ENCODE measurements at regions not wholly inside any gene's neighbourhood (a gene's known extent, or its start where the extent isn't known, plus 50 kb on each side); places are given as distances from the start of the nearest gene placed in this dataset.

GRCh38 chr3:536417-536813, 339.9 kb downstream of the CHL1 start:
- Histone ChIP-seq H3K36me3 (ENCODE audit: control insufficient read depth in 2 of 4, insufficient read depth in 4 of 4, low read length in 3 of 4) (no peaks in the 10 kb centered on the region), H3K23ac (ENCODE audit: insufficient read length) (no peak overlapping the region), H3K14ac (ENCODE audit: insufficient read length) (no peak overlapping the region), H2BK5ac (ENCODE audit: low read depth, low read length) (no peak overlapping the region), H3K56ac (replicated peaks; ENCODE audit: insufficient read length, low read depth, low read length) (no peak overlapping the region), H3K18ac (ENCODE audit: extremely low read depth, low read length) (no peak overlapping the region), H2BK12ac (ENCODE audit: low read depth, low read length) (no peak overlapping the region), H4K8ac (ENCODE audit: extremely low read depth, insufficient read depth, low read length) (no peak overlapping the region), H3K27ac (ENCODE audit: low read depth, low read length) (no peak overlapping the region), H2BK20ac (ENCODE audit: low read length) (no peak overlapping the region), H2BK120ac (replicated peaks; ENCODE audit: low read depth, low read length) (no peak overlapping the region), H4K20me1 (replicated peaks in 1 of 2; ENCODE audit: control insufficient read depth in 1 of 2, insufficient read depth in 2 of 2, low read length in 2 of 2) (no peaks in the 10 kb centered on the region), H3K9ac (replicated peaks in 1 of 4; ENCODE audit: extremely low read depth in 1 of 4, low read depth in 3 of 4, low read length in 3 of 4) (peak overlapping the region in 1 of 4 experiments; percentile 62; a peak in 1 of 7 replicates), H2AFZ (ENCODE audit: low read length) (peak overlapping the region; percentile 97), H3K27me3 (replicated peaks in 1 of 4; ENCODE audit: control insufficient read depth in 3 of 4, extremely low read depth in 1 of 4, insufficient read depth in 3 of 4, low read length in 3 of 4) (no peaks in the 10 kb centered on the region), H3K4me1 (replicated peaks in 1 of 4; ENCODE audit: control insufficient read depth in 3 of 4, insufficient read depth in 4 of 4, low read length in 3 of 4) (peaks cover 0 to 3% (median 1%) of the 10 kb centered on the region in 4 experiments; a peak in 2 of 7 replicates), H3K79me2 (ENCODE audit: control insufficient read depth in 1 of 2, insufficient read depth in 2 of 2, low read length in 2 of 2) (no peaks in the 10 kb centered on the region), H2AK5ac (ENCODE audit: low read depth, low read length) (no peak overlapping the region), H3K79me1 (ENCODE audit: low read depth, low read length) (no peaks in the 10 kb centered on the region), H3K9me3 (ENCODE audit: insufficient read depth in 2 of 2, low read depth in 1 of 2, low read length in 1 of 2) (0 out of 4 replicates have a peak, but pooled peaks cover 0 to 4% of the 10 kb centered on the region in 2 experiments), H3K23me2 (ENCODE audit: low read depth, low read length) (no peaks in the 10 kb centered on the region), H4K91ac (replicated peaks; ENCODE audit: insufficient read length, low read length) (no peak overlapping the region), H3K4me3 (ENCODE audit: extremely low read depth in 1 of 4, insufficient read depth in 2 of 4, low read depth in 3 of 4, low read length in 4 of 4) (peak overlapping the region; percentile 18 to 61 (median 42); a peak in 7 of 8 replicates), H4K5ac (ENCODE audit: insufficient read length, low read depth, low read length) (no peak overlapping the region), H2BK15ac (ENCODE audit: low read length) (no peak overlapping the region), H3K4ac (replicated peaks; ENCODE audit: insufficient read length, low read depth, low read length) (no peak overlapping the region), H3K4me2 (ENCODE audit: insufficient read depth in 1 of 2, low read depth in 2 of 2, low read length in 2 of 2) (peak overlapping the region; percentile 64 to 75)
- DNase-seq (ENCODE audit: low read depth in 1 of 2, low spot score in 2 of 2): no peak
- 81% methylated on average over 6 of the region's 6 CpGs; no CpG with 5 or more reads in 1 of the 2 experiments for WGBS, 2 experiments (ENCODE audit: extremely low coverage in 1 of 2, insufficient coverage in 1 of 2, insufficient read length in 1 of 2, insufficient replicate concordance in 2 of 2, low coverage in 1 of 2, low lambda C conversion rate in 2 of 2, missing lambda C conversion rate in 1 of 2)
- no peak for FAIRE-seq
- ChIA-PET POLR2A (ENCODE audit: partially characterized antibody) (no interaction called here), CTCF (ENCODE audit: partially characterized antibody) (interaction anchor here (1.1 to 2.3 kb wide), 8 partner anchors 10 to 99 kb away, joined by 3 to 7 read pairs (median 5); no protein-coding TSS in a partner anchor)
- TF ChIP-seq ASH2L (IDR thresholded peaks at IDR 0.05; ENCODE audit: low read length): no peak
- no peak for TF ChIP-seq GABPA (IDR thresholded peaks at IDR 0.05; ENCODE audit: borderline replicate concordance, insufficient read depth, low read length)
- no peak for TF ChIP-seq HDAC6 (IDR thresholded peaks at IDR 0.05; ENCODE audit: low read depth, low read length)
- no peak for TF ChIP-seq CTBP2 (IDR thresholded peaks at IDR 0.05; ENCODE audit: borderline replicate concordance, insufficient read depth, insufficient read length, low read length)
- TF ChIP-seq E2F6 (IDR thresholded peaks at IDR 0.05): no peak
- no peak for TF ChIP-seq FOSL1 (IDR thresholded peaks at IDR 0.05; ENCODE audit: insufficient read depth, low read depth, low read length)
- TF ChIP-seq RFX5 (IDR thresholded peaks at IDR 0.05; ENCODE audit: borderline replicate concordance, low read depth, low read length): no peak
- no peak for TF ChIP-seq RBBP5 (IDR thresholded peaks at IDR 0.05; ENCODE audit: borderline replicate concordance, low read depth, low read length)
- no peak for TF ChIP-seq BACH1 (IDR thresholded peaks at IDR 0.05; ENCODE audit: low read length)
- no peak for TF ChIP-seq ATF3 (IDR thresholded peaks at IDR 0.05; ENCODE audit: insufficient read depth, low read depth, low read length)
- no peak for TF ChIP-seq CHD1 (IDR thresholded peaks at IDR 0.05; ENCODE audit: low read depth, low read length)
- no peak for TF ChIP-seq ZNF274 (IDR thresholded peaks at IDR 0.05; ENCODE audit: borderline replicate concordance, extremely low read depth, low read length)

All from H1 (cell line).